Astrocyte (in vitro differentiated cells and primary cell): ENCODE measurements at regions not wholly inside any gene's neighbourhood (a gene's known extent, or its start where the extent isn't known, plus 50 kb on each side); places are given as distances from the start of the nearest gene placed in this dataset.

Experiments
- DNase-seq: peaks from one replicate; pipeline ENCODE4 v3.0.0-alpha.2; 2010; ENCODE audit warnings: low read depth
- FAIRE-seq: peaks from 2 replicates; lab custom pipeline; 2011; peaks lifted over from hg19 to GRCh38; lab: Jason Lieb, UNC
- H2AFZ ChIP-seq: 2 replicates; pipeline ENCODE4 v1.6.0; 2012; ENCODE audit warnings: low read depth, low read length, inconsistent platforms
- H3K27ac ChIP-seq: 2 replicates; pipeline ENCODE4 v1.5.1; 2011; ENCODE audit warnings: low read depth, low read length, inconsistent platforms
- H3K27me3 ChIP-seq: 2 replicates; pipeline ENCODE4 v1.6.0; 2011; ENCODE audit warnings: low read length, inconsistent platforms; ENCODE audit not compliant: insufficient read depth
- H3K36me3 ChIP-seq: 2 replicates; pipeline ENCODE4 v1.5.1; 2011; ENCODE audit warnings: low read length, inconsistent platforms; ENCODE audit not compliant: insufficient read depth
- H3K4me1 ChIP-seq: 2 replicates; pipeline ENCODE4 v1.5.1; 2011; ENCODE audit warnings: low read length, inconsistent platforms; ENCODE audit not compliant: insufficient read depth
- H3K4me2 ChIP-seq: 2 replicates; pipeline ENCODE4 v1.6.0; 2012; ENCODE audit warnings: low read length, inconsistent platforms
- H3K4me3 ChIP-seq: 2 replicates; pipeline ENCODE4 v1.5.1; 2011; ENCODE audit warnings: low read depth, mild to moderate bottlenecking, low read length, inconsistent platforms; ENCODE audit not compliant: insufficient read depth
- H3K79me2 ChIP-seq: 2 replicates; pipeline ENCODE4 v1.6.0; 2012; ENCODE audit warnings: mild to moderate bottlenecking, low read length, inconsistent platforms; ENCODE audit not compliant: insufficient read depth
- H3K9ac ChIP-seq: 2 replicates; pipeline ENCODE4 v1.6.0; 2012; ENCODE audit warnings: mild to moderate bottlenecking, low read length, inconsistent platforms
- H3K9me3 ChIP-seq: 2 replicates; pipeline ENCODE4 v1.5.1; 2012; ENCODE audit warnings: low read depth, mild to moderate bottlenecking, low read length, inconsistent platforms; ENCODE audit not compliant: insufficient read depth
- H4K20me1 ChIP-seq: 2 replicates; pipeline ENCODE4 v1.6.0; 2012; ENCODE audit warnings: low read length, inconsistent platforms; ENCODE audit not compliant: insufficient read depth
- H3K27ac Mint-ChIP-seq: one replicate; pipeline ENCODE4 v1.8.0; 2021; ENCODE audit warnings: mild to moderate bottlenecking, mixed read lengths; ENCODE audit not compliant: unreplicated experiment
- H3K27me3 Mint-ChIP-seq: one replicate; pipeline ENCODE4 v1.8.0; 2021; ENCODE audit warnings: low read depth, mixed read lengths; ENCODE audit not compliant: unreplicated experiment
- H3K36me3 Mint-ChIP-seq: one replicate; pipeline ENCODE4 v1.8.0; 2021; ENCODE audit warnings: low read depth, mixed read lengths; ENCODE audit not compliant: unreplicated experiment
- H3K4me1 Mint-ChIP-seq: one replicate; pipeline ENCODE4 v1.8.0; 2021; ENCODE audit warnings: low read depth, mixed read lengths; ENCODE audit not compliant: unreplicated experiment
- H3K4me3 Mint-ChIP-seq: one replicate; pipeline ENCODE4 v1.8.0; 2021; ENCODE audit warnings: mild to moderate bottlenecking, moderate library complexity, mixed read lengths; ENCODE audit not compliant: unreplicated experiment
- H3K9me3 Mint-ChIP-seq: one replicate; pipeline ENCODE4 v1.8.0; 2021; ENCODE audit warnings: mild to moderate bottlenecking, mixed read lengths; ENCODE audit not compliant: unreplicated experiment
- CTCF ChIP-seq: IDR thresholded peaks from 2 replicates; pipeline ENCODE4 v1.5.1; 2011; ENCODE audit warnings: low read depth, mild to moderate bottlenecking, inconsistent platforms, low read length, moderate library complexity; ENCODE audit not compliant: insufficient read depth
- EZH2 ChIP-seq: IDR thresholded peaks from 2 replicates; pipeline ENCODE4 v1.6.1; 2012; ENCODE audit warnings: mild to moderate bottlenecking, low read length, inconsistent platforms; ENCODE audit not compliant: insufficient read depth

- Histone ChIP-seq H3K79me2 (no peaks in the 10 kb centered on the region), H3K9ac (no peak overlapping the region), H3K4me1 (no peaks in the 10 kb centered on the region), H3K4me3 (no peak overlapping the region), H3K9me3 (no peaks in the 10 kb centered on the region), H3K4me2 (no peak overlapping the region), H3K27ac (no peak overlapping the region), H3K27me3 (no peaks in the 10 kb centered on the region), H4K20me1 (no peaks in the 10 kb centered on the region), H2AFZ (no peak overlapping the region), H3K36me3 (no peaks in the 10 kb centered on the region)
- FAIRE-seq (no peak), DNase-seq (no peak)
- H3K4me3 Mint-ChIP-seq: no peak overlapping the region
- H3K27ac Mint-ChIP-seq: no peak overlapping the region
- no peaks in the 10 kb centered on the region for H3K4me1 Mint-ChIP-seq
- no peaks in the 10 kb centered on the region for H3K9me3 Mint-ChIP-seq
- TF ChIP-seq EZH2: no peak
- TF ChIP-seq CTCF: no peak
- no peaks in the 10 kb centered on the region for H3K36me3 Mint-ChIP-seq
- no peaks in the 10 kb centered on the region for H3K27me3 Mint-ChIP-seq
Measured at GRCh38 chr3:106573605-106574004, 704.8 kb upstream of the CBLB start.

GRCh38 chr3:106575029-106575428, 706.2 kb upstream of the CBLB start:
- Mint-ChIP-seq H3K4me3 (no peak overlapping the region), H3K9me3 (no peaks in the 10 kb centered on the region), H3K4me1 (no peaks in the 10 kb centered on the region), H3K36me3 (no peaks in the 10 kb centered on the region), H3K27me3 (no peaks in the 10 kb centered on the region), H3K27ac (no peak overlapping the region)
- Histone ChIP-seq H3K27ac (no peak overlapping the region), H3K4me1 (peaks cover 2% of the 10 kb centered on the region), H3K79me2 (no peaks in the 10 kb centered on the region), H3K4me3 (no peak overlapping the region), H3K4me2 (no peak overlapping the region), H4K20me1 (no peaks in the 10 kb centered on the region), H3K9ac (no peak overlapping the region), H3K27me3 (no peaks in the 10 kb centered on the region), H3K36me3 (no peaks in the 10 kb centered on the region), H3K9me3 (no peaks in the 10 kb centered on the region), H2AFZ (no peak overlapping the region)
- FAIRE-seq (no peak), DNase-seq (no peak)
- no peak for TF ChIP-seq EZH2

- H4K20me1 ChIP-seq: no peaks in the 10 kb centered on the region
- no peaks in the 10 kb centered on the region for H3K27me3 ChIP-seq
- H3K27me3 Mint-ChIP-seq: no peaks in the 10 kb centered on the region
- H3K9me3 ChIP-seq: no peaks in the 10 kb centered on the region
- no peak overlapping the region for H3K9ac ChIP-seq
- H3K4me1 ChIP-seq: peaks cover 2% of the 10 kb centered on the region
- FAIRE-seq (no peak), DNase-seq (no peak)
- no peaks in the 10 kb centered on the region for H3K9me3 Mint-ChIP-seq
- no peaks in the 10 kb centered on the region for H3K36me3 ChIP-seq
- TF ChIP-seq EZH2 (no peak), CTCF (no peak)
- no peak overlapping the region for H2AFZ ChIP-seq
- H3K36me3 Mint-ChIP-seq: no peaks in the 10 kb centered on the region
- H3K4me3 ChIP-seq: no peak overlapping the region
- no peaks in the 10 kb centered on the region for H3K79me2 ChIP-seq
- no peak overlapping the region for H3K27ac Mint-ChIP-seq
- no peak overlapping the region for H3K27ac ChIP-seq
- no peak overlapping the region for H3K4me3 Mint-ChIP-seq
- no peaks in the 10 kb centered on the region for H3K4me1 Mint-ChIP-seq
- H3K4me2 ChIP-seq: no peak overlapping the region
Measured at GRCh38 chr3:106577241-106577640, 708.4 kb upstream of the CBLB start.
